ENCODE measurements at regions not wholly inside any gene's neighbourhood (a gene's known extent, or its start where the extent isn't known, plus 50 kb on each side); places are given as distances from the start of the nearest gene placed in this dataset.

DNA sequence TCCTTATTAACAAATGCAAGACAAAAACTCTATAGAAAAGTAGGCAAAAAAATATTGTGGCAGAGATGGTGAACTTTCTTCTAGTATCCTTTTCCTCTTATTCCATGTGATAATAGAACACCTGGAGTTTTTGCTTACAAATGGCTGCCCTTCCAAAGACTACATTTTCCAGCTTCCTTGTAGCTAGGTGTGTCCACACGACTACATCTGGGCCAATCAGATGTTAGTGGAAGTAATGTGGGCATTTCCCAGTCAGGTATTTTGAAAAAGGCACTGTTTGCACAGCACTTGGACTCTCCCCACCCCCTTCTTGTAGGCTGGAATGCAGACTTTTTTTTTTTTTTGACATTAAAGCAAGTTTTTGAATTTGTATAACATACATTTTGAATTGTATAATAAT lies 105.5 kb upstream of the TBX20 start:
- TF ChIP-seq, protein P1, sequence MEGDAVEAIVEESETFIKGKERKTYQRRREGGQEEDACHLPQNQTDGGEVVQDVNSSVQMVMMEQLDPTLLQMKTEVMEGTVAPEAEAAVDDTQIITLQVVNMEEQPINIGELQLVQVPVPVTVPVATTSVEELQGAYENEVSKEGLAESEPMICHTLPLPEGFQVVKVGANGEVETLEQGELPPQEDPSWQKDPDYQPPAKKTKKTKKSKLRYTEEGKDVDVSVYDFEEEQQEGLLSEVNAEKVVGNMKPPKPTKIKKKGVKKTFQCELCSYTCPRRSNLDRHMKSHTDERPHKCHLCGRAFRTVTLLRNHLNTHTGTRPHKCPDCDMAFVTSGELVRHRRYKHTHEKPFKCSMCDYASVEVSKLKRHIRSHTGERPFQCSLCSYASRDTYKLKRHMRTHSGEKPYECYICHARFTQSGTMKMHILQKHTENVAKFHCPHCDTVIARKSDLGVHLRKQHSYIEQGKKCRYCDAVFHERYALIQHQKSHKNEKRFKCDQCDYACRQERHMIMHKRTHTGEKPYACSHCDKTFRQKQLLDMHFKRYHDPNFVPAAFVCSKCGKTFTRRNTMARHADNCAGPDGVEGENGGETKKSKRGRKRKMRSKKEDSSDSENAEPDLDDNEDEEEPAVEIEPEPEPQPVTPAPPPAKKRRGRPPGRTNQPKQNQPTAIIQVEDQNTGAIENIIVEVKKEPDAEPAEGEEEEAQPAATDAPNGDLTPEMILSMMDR (IDR thresholded peaks at IDR 0.05): no peak
- TF ChIP-seq POLR2A (IDR thresholded peaks at IDR 0.05): no peak
